ENCODE measurements at regions not wholly inside any gene's neighbourhood (a gene's known extent, or its start where the extent isn't known, plus 50 kb on each side); places are given as distances from the start of the nearest gene placed in this dataset.

DNA sequence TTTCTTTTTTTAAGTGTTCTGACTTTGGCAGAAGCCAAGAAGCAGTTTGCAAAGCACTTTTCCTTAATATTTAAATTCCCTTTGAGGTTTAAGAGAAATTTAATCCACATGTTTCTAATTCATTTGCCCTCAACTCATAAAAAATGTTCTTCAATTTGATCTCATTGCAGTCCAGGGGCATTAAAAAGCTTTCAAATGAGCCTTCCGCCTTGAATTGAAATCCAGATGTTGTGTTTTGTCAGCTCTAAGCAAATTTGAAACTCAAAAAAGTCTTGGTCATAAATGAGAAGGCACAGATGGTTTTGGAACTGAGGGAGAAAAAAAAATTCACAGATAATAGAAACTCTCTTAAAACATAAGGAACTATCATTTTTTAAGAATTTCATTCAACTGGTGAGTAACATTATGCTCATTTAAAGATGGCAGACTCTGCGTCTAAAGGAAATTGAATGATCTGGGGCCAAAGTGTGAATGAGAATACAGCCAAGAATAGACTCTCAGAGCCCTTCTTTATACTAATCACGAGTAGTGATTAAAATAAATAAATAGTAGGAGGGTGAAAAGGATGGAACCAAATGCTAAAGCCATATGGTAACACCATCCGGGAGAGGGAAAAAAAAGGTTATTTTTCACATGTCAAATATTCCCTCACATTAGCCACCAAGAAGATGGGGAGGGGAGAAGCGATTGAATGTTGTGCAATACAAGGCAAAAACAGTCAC lies 1304.7 kb downstream of the CDH8 start:
- H3K9me3 Mint-ChIP-seq = peaks cover 18% of the 10 kb centered on the region
- no peaks in the 10 kb centered on the region for H3K36me3 Mint-ChIP-seq (ENCODE audit: low read depth)
- H3K4me3 Mint-ChIP-seq = no peak overlapping the region
- H3K4me1 Mint-ChIP-seq (ENCODE audit: low read depth) = no peaks in the 10 kb centered on the region
- H3K27me3 Mint-ChIP-seq (ENCODE audit: insufficient read depth) = no peaks in the 10 kb centered on the region
- DNase-seq = no peak
- no peak for TF ChIP-seq CTCF (IDR thresholded peaks at IDR 0.05)
- H3K27ac Mint-ChIP-seq = no peak overlapping the region

GRCh38 chr16:60729051-60729450 lies 1307.2 kb downstream of the CDH8 start:
- Mint-ChIP-seq H3K4me3 (no peak overlapping the region), H3K9me3 (peaks cover 20% of the 10 kb centered on the region), H3K36me3 (ENCODE audit: low read depth) (no peaks in the 10 kb centered on the region), H3K27me3 (ENCODE audit: insufficient read depth) (no peaks in the 10 kb centered on the region), H3K27ac (no peak overlapping the region), H3K4me1 (ENCODE audit: low read depth) (no peaks in the 10 kb centered on the region)
- DNase-seq = no peak
- no peak for TF ChIP-seq CTCF (IDR thresholded peaks at IDR 0.05)

GRCh38 chr16:60727851-60728250 lies 1308.4 kb downstream of the CDH8 start:
- TF ChIP-seq CTCF (IDR thresholded peaks at IDR 0.05) = no peak
- Mint-ChIP-seq H3K27ac (no peak overlapping the region), H3K27me3 (ENCODE audit: insufficient read depth) (no peaks in the 10 kb centered on the region), H3K36me3 (ENCODE audit: low read depth) (no peaks in the 10 kb centered on the region), H3K4me1 (ENCODE audit: low read depth) (no peaks in the 10 kb centered on the region), H3K4me3 (no peak overlapping the region), H3K9me3 (peaks cover 25% of the 10 kb centered on the region)
- DNase-seq = no peak

- no peaks in the 10 kb centered on the region for H3K4me1 Mint-ChIP-seq (ENCODE audit: low read depth)
- H3K27me3 Mint-ChIP-seq (ENCODE audit: insufficient read depth) = no peaks in the 10 kb centered on the region
- no peak for DNase-seq
- peaks cover 13% of the 10 kb centered on the region for H3K36me3 Mint-ChIP-seq (ENCODE audit: low read depth)
- peaks cover 39% of the 10 kb centered on the region for H3K9me3 Mint-ChIP-seq
- no peak overlapping the region for H3K27ac Mint-ChIP-seq
- no peak overlapping the region for H3K4me3 Mint-ChIP-seq
- no peak for TF ChIP-seq CTCF (IDR thresholded peaks at IDR 0.05)
Observed at GRCh38 chr16:60720060-60720459, 1316.2 kb downstream of the CDH8 start.

DNA sequence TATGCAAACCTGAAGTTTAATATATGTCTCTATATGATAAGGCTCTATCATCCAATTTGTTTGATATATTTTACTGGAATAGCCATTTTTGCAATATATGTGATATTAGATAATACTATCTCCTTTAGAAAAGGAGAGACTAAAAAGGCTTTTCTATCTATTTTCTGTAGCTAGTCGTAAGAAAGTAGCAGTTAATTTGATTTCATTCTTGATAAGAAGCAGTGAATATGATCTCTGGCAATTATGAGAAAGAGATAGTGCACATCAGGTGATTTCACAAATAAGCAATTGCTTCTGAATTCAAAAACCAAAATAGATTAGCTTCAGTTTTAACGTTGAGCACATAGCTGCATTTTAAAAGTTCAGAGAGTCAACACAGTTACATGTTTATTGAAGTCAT lies 1318.4 kb downstream of the CDH8 start:
- H3K4me3 Mint-ChIP-seq = no peak overlapping the region
- H3K9me3 Mint-ChIP-seq = peaks cover 42% of the 10 kb centered on the region
- TF ChIP-seq CTCF (IDR thresholded peaks at IDR 0.05) = no peak
- H3K36me3 Mint-ChIP-seq (ENCODE audit: low read depth) = peaks cover 13% of the 10 kb centered on the region
- DNase-seq = no peak
- no peak overlapping the region for H3K27ac Mint-ChIP-seq
- H3K27me3 Mint-ChIP-seq (ENCODE audit: insufficient read depth) = no peaks in the 10 kb centered on the region
- no peaks in the 10 kb centered on the region for H3K4me1 Mint-ChIP-seq (ENCODE audit: low read depth)
